ENCODE measurements at regions not wholly inside any gene's neighbourhood (a gene's known extent, or its start where the extent isn't known, plus 50 kb on each side); places are given as distances from the start of the nearest gene placed in this dataset.

DNA sequence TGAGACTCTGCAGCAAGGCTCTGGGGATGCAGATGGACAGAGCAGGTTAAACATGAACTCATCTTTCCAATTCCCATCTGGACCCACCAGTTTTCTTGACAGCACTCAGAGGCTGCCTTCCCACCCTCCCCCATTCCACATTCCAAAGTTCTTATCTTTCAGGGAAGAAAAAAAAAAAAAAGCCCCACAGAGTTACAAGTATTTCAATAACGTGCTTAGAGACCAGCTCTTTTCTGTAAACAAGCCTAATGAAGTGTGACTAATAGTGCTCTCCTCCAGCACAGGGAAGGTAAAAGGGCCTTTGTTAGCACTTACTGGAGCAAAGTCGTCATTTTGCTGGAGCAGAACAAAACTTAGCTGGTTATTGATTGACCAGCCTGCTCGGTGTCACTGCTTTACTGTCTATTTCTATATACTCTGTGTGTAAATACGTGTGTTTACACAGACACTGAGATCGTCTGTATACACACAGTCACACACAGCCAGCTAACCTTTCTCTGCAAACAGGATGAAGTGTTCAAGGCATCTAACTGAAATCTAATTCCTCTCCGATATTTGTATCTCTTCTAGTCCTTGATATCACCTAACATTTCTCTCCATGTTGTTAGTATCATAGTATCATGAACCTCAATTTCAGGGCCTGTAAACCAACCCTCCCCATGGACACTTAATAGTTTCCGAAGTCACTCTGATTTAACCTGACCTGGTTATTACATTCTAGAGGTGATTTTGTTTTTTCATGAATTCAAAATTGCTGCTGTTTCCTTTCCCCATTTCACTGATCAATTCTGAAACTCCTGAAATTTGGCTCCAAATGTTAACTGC lies 84.9 kb downstream of the ZNF608 start (continued):
- TF ChIP-seq ZNF451 (CRISPR knock-in tag; IDR thresholded peaks at IDR 0.05), result no peak
- peak; percentile 43; the same call in 1 of the 2 replicates for TF ChIP-seq ZBTB26 (CRISPR knock-in tag; IDR thresholded peaks at IDR 0.05; ENCODE audit: borderline replicate concordance)
- TF ChIP-seq NR2F6 (IDR thresholded peaks at IDR 0.05), result peak; percentile 88
- TF ChIP-seq NR2F6 (CRISPR knock-in tag; IDR thresholded peaks at IDR 0.05), result peak; percentile 78; the same call in 1 of the 2 replicates
- TF ChIP-seq, protein P1, sequence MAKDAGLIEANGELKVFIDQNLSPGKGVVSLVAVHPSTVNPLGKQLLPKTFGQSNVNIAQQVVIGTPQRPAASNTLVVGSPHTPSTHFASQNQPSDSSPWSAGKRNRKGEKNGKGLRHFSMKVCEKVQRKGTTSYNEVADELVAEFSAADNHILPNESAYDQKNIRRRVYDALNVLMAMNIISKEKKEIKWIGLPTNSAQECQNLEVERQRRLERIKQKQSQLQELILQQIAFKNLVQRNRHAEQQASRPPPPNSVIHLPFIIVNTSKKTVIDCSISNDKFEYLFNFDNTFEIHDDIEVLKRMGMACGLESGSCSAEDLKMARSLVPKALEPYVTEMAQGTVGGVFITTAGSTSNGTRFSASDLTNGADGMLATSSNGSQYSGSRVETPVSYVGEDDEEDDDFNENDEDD (CRISPR knock-in tag; IDR thresholded peaks at IDR 0.05; ENCODE audit: borderline replicate concordance), result 0 out of 2 replicates have a peak, but pooled peaks have one; percentile 17
- peak; percentile 99 for TF ChIP-seq RERE (CRISPR knock-in tag; IDR thresholded peaks at IDR 0.05; ENCODE audit: low read depth)
- TF ChIP-seq ZNF510 (CRISPR knock-in tag; IDR thresholded peaks at IDR 0.05; ENCODE audit: low read depth), result no peak
- TF ChIP-seq JUNB (CRISPR knock-in tag; IDR thresholded peaks at IDR 0.05; ENCODE audit: borderline replicate concordance), result peak; percentile 91
- no peak for TF ChIP-seq ZNF850 (CRISPR knock-in tag; conservative IDR thresholded peaks at IDR 0.05)
- peak; percentile 23; the same call in 1 of the 2 replicates for TF ChIP-seq SP4 (CRISPR knock-in tag; IDR thresholded peaks at IDR 0.05)
- peak; percentile 64; the same call in 1 of the 2 replicates for TF ChIP-seq ZNF761 (CRISPR knock-in tag; conservative IDR thresholded peaks at IDR 0.05)
- TF ChIP-seq CBX1 (IDR thresholded peaks at IDR 0.05; ENCODE audit: low read depth), result no peak
- TF ChIP-seq, protein P2, sequence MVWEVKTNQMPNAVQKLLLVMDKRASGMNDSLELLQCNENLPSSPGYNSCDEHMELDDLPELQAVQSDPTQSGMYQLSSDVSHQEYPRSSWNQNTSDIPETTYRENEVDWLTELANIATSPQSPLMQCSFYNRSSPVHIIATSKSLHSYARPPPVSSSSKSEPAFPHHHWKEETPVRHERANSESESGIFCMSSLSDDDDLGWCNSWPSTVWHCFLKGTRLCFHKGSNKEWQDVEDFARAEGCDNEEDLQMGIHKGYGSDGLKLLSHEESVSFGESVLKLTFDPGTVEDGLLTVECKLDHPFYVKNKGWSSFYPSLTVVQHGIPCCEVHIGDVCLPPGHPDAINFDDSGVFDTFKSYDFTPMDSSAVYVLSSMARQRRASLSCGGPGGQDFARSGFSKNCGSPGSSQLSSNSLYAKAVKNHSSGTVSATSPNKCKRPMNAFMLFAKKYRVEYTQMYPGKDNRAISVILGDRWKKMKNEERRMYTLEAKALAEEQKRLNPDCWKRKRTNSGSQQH (CRISPR knock-in tag; IDR thresholded peaks at IDR 0.05; ENCODE audit: low read depth), result peak; percentile 67; the same call in 1 of the 2 replicates
- TF ChIP-seq ZNF234 (CRISPR knock-in tag; conservative IDR thresholded peaks at IDR 0.05), result no peak
- 0 out of 2 replicates have a peak, but pooled peaks have one; percentile 21 for TF ChIP-seq ZNF317 (CRISPR knock-in tag; IDR thresholded peaks at IDR 0.05)
- TF ChIP-seq POLR2A (IDR thresholded peaks at IDR 0.05; ENCODE audit: insufficient read depth in 1 of 2, low read depth in 2 of 2, low read length in 2 of 2), result no peak
